ENCODE measurements at regions not wholly inside any gene's neighbourhood (a gene's known extent, or its start where the extent isn't known, plus 50 kb on each side); places are given as distances from the start of the nearest gene placed in this dataset.

DNA sequence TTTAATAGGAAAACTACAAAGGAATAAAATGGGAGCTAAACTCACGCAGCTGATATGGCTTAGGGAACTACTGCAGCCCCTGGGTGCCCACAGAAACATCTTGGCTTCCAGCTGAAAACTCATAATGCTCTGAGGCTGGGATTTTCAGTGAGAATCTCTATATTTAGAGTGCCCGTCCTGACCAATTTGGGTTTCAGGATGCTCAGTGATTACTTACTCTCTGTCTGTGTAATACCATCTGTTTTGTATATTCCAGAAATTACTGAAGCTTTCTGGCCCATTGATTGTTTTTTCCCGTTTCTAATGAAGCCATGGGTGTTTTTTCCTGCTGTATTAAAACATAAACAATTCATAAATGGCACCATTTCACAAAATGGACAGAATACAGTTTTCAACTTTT is 50.6 kb upstream of the ZNF385D start:
- DNase-seq, result no peak

DNA sequence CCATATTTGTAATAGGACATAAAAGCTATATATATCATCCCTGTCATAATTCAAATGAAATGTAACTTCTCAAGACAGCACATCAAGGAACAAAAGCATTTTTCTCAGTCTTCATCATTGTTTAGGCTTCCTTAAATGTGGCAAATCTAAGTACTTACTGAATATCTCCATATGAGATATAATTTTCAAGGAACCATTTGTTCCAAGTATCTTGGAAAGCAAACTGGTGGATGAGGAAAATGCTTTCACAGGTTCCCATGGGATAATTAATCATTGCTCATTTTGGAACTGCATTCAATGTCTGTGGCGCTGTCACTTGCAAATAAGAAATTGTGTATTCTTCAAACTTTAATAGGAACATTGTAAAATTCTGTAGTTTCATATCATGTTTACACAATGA is 52.6 kb upstream of the ZNF385D start:
- DNase-seq, result no peak

DNA sequence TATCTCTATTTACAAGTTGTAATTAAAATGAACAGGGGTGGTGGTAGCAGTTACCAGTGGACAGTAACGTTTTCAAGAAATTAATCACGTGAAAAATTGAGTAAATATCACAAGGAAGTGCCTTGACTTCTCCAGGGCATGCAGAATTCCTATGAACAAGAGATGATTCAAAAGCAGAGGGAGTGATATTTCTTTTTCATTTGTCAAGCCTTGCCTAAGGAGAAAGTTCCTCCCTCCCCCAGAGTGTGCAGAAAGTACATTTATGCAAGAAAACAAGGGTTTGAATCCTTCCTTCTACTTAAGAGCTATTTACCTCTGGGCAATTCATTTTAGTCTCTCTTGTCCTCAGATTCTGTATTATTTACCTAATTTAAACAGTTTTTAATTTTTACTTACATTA is 53.3 kb upstream of the ZNF385D start:
- no peak for DNase-seq

DNA sequence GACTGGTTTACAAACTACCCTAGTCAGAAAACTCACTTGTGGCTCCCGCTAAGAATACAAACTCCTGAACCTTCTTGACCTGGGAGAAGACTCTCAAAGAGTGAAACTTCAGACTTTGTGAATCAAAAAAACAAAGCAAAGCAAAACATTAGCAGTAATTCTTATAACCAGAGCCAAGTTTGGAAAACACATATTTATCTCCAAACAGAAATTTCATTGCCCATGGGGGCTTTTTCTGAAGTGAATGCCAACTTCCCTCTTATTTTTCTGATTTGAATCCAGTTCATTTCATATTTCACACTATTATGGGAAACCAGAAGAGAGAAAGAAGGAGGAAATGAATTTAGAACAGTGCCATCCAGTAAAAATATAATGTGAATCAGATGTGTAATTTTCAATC is 55.7 kb upstream of the ZNF385D start:
- DNase-seq, result no peak

DNA sequence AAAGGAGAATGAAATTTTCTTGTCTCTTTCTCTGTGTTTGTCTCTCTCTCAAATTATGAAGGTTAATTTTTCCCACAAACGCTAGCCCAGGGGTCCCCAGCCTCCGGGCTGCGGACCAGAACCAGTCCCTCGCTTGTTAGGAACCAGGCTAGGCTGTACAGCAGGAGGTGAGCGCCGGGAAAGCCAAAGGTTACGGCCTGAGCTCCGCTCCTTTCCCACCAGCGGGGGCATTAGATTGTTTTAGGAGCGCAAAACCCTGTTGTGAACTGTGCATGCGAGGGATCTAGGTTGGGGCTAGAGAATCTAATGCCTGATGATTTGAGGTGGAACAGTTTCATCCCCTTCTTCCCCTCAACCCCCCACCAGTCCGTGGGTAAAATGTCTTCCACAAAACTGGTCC is 74.7 kb upstream of the ZNF385D start:
- DNase-seq, result no peak

DNA sequence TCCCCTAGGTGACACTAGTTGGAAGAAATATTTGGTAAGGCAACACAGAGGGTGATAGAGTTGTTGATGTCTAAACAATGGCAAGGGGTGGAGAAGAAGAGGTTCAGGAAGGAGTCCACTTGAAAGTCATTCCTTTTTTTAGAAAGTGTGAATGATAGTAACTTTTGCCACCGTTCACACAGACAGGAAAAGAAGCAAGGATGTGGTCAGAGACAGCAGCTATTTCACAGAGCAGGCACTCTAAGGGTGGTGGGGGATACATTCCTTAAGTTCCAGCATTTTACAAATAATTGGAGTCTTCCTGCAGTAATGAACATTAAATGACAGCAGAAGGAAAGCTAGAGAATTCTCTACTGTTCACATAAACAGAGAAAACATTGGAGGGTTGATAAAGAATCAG is 75.4 kb upstream of the ZNF385D start:
- no peak for DNase-seq

DNA sequence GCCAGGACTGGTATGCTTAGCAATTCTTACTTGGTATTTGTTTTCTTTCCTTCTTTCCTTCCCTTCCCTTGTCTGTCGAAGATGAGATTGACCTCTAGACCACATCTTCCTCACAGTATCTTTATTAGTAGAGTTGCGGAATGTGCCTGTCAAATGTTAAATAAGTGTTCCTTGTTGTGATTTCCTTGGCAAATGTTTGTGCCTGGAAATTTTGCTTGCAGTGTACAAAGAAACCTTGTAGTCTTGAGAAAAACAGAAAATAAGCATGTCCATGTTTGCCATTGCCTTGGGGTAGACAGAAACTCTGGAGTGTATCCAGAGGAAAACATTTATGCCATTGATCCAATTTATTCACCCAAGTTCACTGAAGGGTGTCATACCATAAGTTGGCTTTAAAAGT is 79.5 kb upstream of the ZNF385D start:
- no peak for DNase-seq

DNA sequence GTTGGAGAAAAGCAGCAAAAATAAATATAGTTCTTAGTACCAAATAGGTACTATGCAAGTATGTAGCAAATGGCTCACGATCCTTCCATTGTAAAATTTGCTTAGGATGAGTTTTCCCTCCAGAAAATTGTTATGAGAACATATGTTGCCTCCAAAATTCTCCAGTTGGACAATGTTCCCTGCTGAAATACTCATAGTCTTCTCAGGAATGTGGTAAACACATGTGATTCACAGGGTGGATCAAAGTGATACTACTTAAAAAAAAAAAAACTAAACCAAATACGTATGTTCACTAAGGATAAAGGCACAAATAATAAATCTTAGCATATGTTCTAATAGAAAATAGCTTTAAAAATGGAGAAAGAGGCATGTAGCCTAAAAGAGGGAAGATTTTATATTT is 84.3 kb upstream of the ZNF385D start:
- DNase-seq, result no peak

DNA sequence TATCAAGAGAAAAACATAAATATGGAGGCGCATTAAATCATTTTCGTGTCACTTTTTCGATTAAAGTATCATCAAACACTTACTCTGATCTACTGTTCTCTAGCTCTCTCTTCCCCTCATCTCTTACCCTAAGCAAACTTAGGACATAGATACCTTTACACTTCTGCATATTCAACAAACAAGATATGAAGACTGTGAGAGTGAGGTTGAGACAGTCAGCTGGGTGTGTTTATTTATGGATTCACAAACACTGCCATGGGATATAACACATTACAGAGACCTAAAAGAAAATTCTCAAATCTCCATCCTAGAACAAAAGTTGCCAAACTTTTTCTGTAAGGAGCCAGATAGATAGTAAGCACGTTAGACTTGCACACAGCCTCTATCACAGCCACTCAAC is 85.2 kb upstream of the ZNF385D start:
- no peak for DNase-seq

DNA sequence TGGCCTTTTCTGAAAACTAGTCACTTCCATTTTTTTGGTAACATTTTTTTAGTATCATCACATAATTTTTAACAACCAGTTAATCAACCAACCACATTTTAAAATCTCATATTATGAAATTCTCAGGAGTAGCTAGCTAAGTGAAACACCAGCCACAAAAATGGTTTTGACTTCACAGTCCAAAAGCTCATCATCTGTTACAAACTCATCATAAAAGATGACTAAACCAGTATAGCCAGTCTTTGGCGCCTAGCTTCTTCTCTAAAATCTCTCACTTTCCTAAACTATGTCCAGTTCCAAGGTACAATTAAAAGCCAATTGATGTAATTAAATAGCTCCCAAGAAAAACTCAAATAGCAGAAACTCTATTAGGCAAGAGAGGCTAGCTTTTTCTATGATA is 88.2 kb upstream of the ZNF385D start:
- DNase-seq, result no peak

DNA sequence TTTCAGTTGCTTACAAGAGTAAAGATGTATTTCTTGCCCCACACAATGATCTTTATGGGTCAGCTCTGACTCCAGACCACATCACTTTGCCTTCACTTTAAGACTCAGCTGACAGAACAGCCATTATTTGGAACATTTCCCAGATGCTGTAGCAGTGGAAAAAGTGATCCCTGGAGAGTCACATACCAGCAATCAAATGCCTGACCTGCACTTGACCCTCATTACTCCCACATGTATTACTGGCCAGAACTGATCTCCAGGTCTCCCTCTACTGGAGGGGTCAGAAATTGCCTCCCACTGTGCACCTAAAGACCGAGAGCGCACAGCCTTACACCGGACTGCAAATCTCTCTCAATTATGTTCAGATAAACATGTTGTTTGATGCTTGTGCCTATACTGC is 88.6 kb upstream of the ZNF385D start:
- DNase-seq, result no peak

DNA sequence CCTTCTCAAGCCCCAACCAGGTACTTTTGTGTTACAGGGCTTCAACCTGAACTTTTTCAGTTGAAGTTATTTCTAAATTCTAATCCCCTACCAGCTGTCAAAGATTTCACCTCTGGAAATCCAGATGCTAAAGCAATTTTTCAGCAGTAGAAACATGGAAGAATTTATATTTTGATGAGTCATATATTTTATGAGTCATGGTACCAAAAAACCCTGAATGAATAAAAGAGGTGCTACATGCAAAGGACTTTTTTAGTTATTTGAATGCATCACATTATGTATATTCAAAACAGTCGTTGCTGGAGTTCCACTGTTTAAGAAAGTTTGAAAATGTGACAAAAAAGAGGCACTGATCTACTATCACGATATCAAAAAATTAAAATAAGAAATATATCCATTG is 96.0 kb upstream of the ZNF385D start:
- DNase-seq, result no peak

DNA sequence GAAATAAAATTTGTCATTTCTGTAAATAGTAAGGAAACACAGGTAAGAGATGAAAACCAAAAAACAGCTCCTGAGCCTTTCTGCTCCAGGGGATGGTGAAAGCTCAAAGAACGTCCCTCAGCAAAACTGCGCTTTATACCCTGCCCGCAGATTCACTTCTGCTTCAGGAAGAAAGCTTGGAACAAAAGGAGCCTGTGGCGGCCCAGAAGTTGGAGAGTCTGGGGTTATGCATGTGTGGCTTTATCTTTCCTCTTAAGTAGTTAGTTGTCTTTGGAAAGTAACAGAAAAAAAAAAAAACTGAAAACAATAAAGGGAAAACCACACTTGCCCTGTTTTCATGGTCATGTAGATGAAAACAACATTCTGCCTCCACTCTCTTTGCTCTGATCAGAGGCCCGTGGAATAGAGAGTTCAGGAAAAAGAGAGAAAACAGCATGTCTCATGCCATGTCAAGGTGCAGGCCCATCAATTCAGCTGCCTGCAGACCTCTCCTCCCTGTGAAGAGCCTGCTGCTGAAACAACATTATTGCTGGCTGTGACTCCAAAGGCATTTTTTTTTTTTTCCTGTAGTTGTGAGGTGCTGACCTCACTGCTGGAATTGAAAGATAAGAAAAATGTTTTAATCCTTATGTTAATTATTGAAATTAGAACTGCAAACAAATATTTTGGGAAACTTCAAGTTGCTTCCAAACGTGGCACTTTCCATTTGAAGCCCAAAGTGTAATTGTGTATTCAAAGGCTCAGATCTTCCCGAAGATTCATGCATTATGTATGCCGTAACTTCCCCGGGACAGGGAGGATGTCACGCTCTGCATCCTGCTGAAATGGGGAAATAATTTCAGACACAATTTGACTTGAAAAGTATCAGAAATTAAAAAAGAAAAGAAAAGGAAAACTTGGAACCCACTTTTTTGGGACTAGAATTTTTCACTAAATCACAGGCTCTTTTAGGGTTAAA is 108.4 kb upstream of the ZNF385D start:
- no peak for DNase-seq

DNA sequence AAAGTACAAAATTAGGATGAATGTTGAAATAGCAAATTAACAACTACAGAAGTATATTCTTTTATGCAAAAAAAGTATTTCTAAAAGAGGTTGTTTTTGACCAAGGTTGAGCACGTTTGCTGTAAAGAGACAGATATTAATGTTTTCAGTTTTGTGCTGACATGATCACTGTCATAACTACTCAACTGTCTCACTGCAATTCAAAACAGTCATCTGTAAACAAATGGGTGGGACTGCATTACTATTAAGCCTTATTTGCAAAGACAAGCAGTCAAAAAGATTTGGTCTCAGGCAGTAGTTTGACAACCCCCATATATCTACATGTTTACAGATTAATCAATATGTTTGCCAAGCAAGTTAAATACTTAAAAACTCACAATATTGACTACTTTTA is 109.1 kb upstream of the ZNF385D start:
- no peak for DNase-seq

DNA sequence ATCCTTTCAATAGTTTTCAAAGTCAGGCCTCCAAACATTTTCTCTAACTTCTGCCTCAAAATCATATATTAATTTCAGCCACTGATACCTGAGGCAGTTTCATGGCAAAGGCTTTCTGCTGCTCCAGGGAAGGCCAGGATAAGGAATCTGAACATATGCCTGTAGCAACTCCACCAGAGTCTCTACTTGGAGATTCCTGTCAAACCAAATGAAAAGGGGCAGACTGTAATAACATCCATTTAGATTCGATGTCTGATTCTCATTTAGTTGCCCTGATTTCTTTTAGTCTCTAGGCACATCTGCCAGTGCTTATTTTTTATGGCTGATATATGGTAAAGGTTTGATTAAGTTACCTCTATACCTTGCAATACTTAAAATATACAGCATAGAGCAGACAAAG is 109.6 kb upstream of the ZNF385D start:
- no peak for DNase-seq

DNA sequence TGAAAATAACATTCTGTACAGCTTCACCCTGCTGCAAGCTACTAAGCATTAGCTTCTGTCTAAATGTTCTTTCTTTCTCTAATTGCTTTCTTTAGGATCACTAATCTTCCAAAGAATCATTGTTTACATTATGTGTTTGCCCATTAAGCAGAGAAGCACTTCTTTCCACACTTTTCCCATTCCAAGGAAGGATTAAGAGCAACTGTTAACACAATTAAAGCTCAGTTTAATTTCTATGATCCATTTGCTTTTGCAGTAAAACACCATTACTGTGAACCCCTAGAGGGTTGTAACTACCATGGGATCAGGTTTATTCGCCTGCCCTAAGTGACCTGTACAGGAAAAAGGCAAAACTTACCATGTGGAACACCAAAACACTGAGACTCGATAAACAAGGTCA is 125.8 kb upstream of the ZNF385D start:
- DNase-seq, result no peak

DNA sequence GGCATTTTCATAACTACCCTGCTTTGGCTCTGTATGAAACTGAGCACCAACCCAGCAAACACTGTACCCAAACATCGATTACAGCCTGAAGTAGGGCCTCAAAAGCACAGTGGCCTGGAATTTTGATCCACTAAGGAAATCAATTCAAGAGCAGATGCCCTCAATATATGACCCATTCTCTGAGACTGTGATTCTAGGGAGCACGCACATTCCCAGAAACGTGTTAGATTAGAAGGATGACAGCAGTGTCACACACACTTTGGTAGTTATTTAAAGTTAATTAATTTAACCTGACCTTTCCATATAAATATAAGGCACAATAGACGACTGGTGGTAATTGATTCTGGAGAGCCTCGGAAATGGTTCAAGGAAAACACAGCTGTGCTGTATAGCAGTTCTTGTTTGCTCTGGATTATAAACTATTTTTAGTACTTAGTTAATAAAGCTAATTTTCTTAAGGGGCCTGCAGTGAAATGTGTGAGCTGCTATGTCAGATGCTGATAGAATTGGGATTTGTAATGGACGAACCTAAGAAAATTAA is 126.3 kb upstream of the ZNF385D start:
- no peak for DNase-seq

DNA sequence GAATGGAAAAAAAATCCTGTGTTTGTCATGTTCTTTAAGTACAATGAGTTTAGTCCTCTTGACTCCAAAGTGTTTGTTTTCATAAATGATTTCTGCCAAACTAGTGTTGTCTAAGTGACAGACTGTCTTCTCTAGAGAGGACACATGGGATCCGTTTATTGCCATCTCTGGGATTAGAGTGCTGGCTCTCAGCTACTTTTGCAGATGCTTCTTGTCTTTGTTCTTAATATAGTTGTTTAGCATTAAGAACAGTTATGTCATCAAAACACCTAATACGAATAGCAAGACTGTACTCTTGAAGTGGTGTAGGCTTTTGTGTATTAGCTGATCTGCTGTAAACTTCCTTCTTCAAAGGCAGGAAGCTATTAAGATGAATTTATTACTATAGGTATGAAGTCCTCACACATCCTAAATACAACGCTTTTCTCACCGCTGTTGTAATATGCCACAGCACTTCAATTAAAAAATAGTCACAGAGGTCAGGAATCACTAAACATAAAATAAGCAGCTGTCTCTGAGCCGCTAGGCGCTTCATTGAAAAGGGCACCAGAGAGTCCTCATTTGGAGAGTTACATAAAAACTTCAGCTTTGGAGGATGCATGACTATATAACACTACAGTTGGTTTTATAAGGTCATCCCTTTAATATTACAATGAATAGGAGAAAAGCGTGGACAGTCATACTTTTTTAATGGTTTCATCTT is 128.3 kb upstream of the ZNF385D start:
- DNase-seq, result no peak

DNA sequence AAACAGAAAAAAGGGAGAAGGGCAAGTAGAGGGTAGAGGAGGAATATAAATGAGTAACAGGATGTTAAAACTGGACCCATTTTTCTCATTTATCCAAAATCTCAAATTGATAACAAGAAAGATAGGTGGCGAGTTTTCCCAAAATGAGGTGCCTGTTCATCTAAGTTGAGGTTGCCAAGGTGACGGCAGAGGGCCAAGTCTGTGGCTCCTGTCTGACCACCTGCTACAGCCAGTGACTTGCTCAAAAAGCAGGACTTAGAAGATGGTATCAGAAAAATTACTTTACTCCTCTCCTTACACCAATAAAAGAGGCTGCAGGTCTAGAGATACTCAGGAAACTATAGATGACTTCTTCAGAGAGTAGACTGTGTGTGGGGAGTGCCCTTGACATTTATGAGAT is 137.6 kb upstream of the ZNF385D start:
- no peak for DNase-seq

DNA sequence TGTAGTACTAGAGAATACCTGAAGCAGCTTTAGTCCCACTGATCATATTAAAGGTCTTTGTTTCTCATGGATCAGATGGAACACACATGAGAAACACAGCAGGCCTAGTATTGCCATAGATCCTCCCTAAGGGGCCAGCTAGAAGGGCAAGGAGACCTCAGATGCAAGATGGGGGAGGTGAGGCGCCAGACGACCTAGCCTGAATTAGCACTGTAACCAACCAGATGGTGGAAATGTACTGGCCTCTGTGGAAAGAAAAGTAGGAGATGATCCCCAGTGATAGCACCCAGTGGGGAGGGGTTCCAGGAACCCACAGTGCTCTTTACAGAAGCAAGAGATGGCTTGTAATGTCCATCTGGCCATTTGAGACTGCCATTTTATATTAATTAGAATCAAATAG is 138.2 kb upstream of the ZNF385D start:
- DNase-seq, result no peak

DNA sequence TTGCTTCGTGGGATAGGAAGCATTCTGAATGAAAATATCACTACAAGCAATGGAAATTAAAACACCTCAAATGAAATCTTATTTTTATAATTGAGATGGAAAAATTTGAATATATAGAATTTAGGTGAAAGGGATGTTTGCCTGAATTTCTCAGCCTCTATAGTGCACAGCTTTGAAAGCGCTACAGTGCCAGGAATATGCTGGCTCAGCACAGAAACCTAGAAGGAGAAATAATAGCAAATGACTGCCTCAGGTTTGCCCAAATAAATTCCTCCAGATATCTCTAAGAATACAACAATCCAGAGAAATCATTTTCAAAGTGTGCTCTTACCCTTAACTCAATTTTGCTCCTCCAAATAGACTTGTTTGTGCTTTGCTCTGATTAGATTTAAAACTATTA is 141.1 kb upstream of the ZNF385D start:
- no peak for DNase-seq

DNA sequence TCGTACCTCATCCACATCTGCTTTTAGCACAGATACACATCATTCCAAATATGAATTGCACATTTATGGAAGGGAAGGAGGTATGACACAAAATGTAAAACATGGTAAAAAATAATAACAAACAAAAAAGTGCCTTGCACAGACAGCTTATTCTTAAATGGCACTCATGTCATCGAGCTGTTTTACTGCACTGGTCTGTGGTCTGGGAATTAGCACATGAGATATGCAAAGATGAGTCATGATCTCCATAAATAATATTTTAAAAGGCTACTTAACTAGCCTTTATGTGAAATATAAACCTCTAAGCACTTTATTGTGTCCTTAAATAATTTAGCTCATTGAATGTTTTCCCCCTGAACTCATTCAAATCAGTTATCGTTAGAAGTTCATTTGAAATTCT is 142.2 kb upstream of the ZNF385D start:
- no peak for DNase-seq

DNA sequence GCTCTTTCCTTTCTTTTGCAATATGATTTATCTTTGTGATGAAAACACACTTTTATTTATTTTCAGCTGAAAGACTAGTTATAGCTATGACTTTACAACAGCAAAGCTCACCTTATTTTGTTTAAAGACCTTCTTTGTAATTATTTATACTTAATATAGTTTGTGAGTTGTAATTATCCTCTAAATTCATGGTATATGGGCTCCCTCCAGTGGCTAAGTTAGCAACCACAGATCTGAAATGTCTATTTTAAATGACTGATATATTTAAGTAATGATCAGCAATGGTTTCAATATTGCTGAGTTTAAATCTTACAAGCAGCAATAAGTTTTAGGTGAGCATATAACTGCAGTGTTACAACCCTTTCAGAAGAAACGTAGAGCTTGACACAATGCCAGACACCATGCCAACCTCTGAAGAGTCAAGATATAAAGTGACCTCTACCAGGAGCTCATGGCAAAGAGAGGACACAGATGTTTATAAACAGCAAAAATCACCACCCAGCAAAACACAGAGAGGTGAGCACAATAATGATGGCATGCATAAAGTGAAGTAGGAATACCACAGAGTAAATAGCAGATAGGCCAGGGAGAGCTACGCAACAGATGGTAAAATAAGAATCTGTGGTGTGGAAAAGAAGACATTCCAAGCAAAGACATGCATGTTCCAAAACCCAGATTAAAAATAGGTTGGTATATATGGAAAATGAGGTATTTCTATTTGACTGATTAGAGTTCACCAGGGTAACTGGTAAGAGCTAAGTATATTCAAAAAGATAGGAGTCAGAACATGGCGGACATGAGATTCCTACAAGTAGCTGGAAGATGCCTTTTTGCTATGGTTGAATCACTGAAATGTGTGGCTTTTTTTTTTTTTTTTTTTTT is 143.7 kb upstream of the ZNF385D start:
- DNase-seq, result no peak

All from activated T-cell treated with anti-CD3 and anti-CD28 coated beads, Interleukin-2, amount 50 U/mL, for 1 hour (primary cell).